GM20431 (cell line): ENCODE measurements at regions not wholly inside any gene's neighbourhood (a gene's known extent, or its start where the extent isn't known, plus 50 kb on each side); places are given as distances from the start of the nearest gene placed in this dataset.

Experiments
- in situ Hi-C: fragments of 300-500 bp; cut with MseI, MboI; formaldehyde crosslinking; loops from one replicate; pipeline ENCODE4 v1.15.0; 2020; ENCODE audit warnings: low sequenced_read_pairs; ENCODE audit not compliant: unreplicated experiment

DNA sequence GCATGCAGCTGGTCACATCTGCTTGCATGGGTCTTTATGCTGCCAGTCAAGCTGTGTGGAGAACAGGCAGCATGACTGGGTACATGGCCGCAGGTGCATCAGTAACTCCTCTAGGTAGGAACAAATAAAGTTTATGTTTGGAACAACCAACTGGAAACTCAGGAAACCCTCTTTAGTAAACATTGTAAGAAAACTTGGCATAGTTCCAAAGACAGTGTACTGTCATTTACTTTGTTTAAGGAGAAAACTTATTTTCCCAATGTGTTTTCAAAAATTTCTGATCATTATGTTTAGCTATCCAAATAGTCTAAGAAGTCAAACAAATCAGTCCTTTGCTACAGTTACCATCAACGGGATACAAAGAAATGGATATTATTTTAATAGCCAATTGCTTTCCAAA, 386.0 kb downstream of the CHSY3 start:
- in situ Hi-C loops: no loop called here

DNA sequence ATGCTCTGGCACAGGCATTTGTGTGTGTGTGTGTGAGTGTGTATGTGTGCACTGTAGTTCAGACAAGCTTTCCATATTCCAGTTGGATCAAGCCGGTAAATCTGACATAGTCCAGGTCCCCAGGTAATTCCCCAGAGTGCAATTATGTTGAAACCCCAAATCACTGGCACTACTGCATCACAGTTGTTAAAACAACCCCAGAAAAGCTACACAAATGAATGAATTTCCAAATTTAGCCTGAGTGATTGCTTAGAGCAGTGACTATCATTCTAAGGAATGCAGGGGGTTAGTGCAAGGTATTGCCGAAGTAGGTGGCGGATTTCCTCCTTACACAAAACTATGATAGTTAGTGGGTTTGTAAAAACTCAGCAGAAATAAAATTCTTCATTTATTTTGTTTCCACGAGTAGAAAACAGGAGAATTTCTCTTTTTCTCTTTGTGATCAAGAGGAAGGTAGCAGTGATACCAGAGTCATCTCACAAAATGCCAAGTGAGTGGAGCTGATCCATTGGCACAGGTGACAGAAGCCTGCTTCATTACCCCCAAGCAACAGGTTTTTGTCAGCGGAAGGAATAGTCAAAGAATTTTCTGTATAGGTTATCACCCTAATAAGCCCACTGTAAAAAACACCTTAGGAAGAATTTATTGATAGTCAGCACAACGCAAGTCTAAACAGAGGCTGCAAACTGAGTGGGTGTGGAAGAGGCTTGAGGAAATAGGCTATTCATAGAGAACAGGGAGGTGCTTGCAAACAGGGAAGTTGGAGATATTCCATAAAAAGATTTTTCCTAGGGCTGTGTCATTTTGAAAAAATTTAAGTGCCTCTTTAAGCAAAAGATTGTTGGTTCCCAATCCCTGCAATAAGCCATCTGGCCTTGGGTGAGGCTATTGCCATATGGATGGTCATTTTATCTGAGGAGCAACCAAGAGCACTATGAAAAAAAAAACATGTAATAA, 385.1 kb downstream of the CHSY3 start:
- in situ Hi-C loops: no loop called here

DNA sequence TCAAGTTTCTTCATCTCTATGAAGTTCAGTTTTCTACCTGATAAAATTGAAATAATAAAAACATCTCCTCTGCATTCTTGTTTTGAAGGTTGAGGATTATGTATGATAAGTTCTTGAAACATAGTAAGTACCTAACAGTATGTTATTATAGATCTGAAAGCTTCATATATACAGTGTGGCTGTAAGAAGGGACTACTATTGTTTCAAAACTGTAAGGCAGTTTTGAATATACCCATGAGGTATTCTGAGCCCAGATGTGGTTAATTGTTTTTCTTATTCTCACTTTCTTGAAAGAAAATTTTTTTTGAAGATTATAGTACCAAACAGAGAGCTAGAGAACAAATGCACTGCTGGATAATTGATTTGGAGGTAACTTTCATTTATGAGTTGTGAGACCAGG, 383.2 kb downstream of the CHSY3 start:
- in situ Hi-C loops: no loop called here

DNA sequence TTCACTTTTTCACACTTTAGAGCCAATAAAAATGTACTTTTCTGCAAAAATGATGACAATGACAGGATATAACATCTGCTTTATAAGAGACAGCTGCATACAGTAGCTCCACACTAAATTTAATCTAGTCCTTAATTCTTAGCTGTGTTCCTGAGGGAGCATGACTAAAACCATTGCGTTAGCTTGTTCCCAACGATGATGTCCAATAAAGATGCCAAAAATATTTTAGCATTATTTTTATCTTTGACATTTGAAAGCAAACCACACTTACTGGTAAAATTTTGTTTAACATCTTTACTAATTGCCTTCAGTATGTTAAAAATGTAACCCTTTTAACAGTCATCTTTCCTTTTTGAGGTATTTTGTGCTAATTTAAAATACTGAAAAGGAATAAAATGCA, 382.7 kb downstream of the CHSY3 start:
- in situ Hi-C loops: no loop called here

DNA sequence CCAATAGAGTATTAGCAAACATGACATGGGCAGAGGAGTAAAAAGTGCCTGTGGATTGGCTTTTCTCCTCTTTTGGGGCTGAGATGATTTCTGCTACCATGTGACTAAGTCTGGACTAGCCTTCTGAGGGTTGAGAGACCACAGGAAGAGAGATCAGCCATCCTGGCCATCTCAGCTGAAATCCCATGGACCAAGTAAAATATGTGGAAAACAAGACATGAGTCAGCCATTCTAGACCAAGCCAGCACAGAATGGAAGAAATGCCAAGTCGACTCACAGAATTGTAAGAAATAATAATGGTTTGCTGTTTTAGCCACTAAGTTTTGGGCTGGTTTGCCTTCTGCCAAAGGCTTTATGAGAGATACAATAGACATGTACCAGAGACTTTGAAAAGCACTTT, 377.8 kb downstream of the CHSY3 start:
- in situ Hi-C loops: no loop called here

DNA sequence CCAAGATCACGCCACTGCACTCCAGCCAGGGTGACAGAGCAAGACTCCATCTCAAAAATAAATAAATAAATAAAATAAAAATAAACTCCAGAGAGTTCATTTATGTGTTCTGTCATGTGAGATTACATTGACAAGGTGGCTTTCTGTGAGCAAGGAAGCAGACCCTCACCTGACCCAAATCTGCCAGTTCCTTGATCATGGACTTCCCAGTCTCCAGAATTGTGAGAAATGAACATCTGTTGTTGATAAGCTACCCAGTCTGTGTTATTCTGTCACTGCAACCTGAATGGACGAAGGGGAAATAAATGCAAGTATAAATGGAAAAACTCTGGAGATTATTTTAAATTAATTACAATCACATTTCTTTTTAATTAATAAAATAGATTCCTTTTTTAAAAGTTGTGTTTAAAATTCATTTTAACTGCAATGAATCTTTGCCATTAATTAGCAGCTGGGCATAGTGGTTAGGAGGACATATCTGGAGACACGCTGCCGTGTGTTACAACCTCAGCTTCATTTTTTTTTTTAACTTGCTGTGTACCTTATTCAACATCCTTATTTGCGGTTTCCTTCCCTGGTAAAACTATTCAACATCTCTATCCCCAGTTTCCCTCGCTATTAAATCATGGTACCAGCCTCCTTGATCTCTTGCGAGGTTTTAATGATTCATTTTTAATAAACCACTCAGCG, 376.4 kb downstream of the CHSY3 start:
- in situ Hi-C loops: no loop called here

GRCh38 chr5:130279386-130279785, 375.1 kb downstream of the CHSY3 start:
- in situ Hi-C loops: no loop called here

GRCh38 chr5:130278136-130278535, 373.9 kb downstream of the CHSY3 start:
- in situ Hi-C loops: no loop called here

- in situ Hi-C loops: no loop called here
Observed at GRCh38 chr5:130277522-130277921, 373.3 kb downstream of the CHSY3 start.

GRCh38 chr5:130277002-130277401, 372.7 kb downstream of the CHSY3 start:
- in situ Hi-C loops: no loop called here

DNA sequence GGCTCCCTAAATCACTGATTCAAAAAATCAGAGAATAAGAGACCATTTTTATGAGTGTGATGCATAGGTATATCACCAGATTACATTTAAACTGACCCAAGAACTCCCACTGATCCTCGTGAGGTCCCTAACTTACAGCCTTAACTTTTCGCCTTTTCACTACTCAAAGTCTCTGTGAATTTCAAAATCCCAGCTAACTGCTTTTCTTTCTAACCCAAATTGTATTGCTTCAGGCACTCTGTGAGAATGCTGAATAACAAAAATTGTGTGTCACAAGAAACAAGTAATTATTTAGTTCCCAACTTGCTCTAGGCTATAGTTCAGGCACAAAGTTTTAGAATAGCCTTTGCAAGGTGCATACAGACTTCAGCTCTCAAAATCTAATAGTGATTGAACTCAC, 368.6 kb downstream of the CHSY3 start:
- in situ Hi-C loops: no loop called here

GRCh38 chr5:130270786-130271185, 366.5 kb downstream of the CHSY3 start:
- in situ Hi-C loops: no loop called here

DNA sequence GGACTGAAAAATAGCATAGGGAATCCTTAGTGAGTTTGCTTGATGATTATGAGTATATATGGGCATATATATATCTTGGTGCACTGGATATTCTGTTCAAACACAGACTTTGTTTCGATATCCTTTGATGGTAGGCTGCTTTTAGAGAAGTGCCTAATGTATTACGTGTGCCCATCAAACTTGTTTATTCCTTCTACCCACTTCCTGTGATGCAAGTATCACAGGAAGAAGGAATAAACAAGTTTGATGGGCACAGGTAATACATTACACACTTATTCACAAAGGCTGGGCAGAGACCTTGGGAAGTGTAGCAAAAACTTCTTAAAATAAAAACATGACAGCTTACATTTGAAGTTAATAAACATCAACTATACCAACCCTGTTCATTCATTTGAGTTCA, 364.2 kb downstream of the CHSY3 start:
- in situ Hi-C loops: no loop called here

GRCh38 chr5:130267926-130268325, 363.7 kb downstream of the CHSY3 start:
- in situ Hi-C loops: no loop called here

DNA sequence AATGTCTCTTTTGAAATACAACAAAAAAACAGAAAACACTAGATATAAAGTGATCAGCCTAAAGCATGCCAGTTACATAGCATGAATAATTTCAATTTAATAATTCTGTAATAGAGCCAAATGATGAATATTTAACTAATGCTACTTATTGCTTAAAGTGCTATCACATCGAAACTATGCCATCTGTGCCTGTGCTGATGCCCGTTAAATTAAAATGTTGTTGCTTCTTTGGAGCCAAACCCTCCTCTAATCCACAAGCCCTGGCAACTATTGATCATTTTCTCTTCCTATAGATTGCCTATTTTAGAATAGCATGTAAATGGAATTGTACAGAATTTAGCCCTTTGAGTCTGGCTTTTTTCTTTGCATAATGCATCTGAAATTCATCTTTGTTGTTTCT, 356.2 kb downstream of the CHSY3 start:
- in situ Hi-C loops: no loop called here

- in situ Hi-C loops: no loop called here
Observed at GRCh38 chr5:130251931-130252330, 347.7 kb downstream of the CHSY3 start.

DNA sequence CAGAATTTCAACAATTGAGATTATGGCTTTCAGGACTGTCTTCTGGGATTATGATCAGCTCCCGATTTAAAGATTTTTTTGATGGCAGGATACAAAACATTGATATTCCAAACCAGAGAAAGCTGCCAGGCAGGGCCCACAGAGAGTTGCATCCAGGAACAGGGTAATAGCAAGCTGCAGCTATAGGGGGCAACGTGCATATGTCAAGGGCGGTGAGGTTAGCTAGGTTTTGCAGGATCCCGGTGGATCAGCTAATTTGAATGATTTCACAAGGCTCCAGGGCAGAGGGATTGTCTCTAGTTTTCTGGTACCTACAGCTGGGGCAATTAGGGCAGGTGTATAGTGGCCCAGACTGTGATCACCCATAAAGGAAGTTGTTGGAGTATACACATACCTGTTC, 339.4 kb downstream of the CHSY3 start:
- in situ Hi-C loops: no loop called here

DNA sequence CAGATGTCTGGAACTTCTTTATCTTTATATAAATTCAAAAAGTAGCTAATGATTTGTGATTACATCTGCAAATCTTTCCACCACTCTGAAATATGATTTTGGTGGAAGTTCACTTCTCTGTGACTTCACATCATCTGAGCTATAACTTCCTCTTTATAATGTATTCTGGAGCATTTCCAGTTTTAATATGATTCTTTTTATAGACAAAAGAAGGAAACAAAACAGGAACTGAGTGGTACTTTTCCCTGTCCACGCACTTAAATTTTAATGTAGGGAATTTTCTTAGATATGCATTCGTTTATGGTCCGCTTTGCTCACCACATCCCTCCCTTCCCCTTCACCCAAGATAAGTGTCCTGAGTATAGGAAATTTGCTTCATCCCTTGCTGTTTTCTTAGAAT, 333.5 kb downstream of the CHSY3 start:
- in situ Hi-C loops: no loop called here
